ENCODE measurements at regions not wholly inside any gene's neighbourhood (a gene's known extent, or its start where the extent isn't known, plus 50 kb on each side); places are given as distances from the start of the nearest gene placed in this dataset.
"Not testable (repeated sequence)": the region's sequence is repeated elsewhere in the genome, so short reads cannot be mapped to it uniquely, and the experiment has no call there.

GRCh38 chr2:142757111-142757510 lies 120.4 kb upstream of the KYNU start:
- no peak for DNase-seq (ENCODE audit: low spot score)

- DNase-seq (ENCODE audit: low spot score) = peak; percentile 50
Observed at GRCh38 chr2:142756430-142756829, 121.0 kb upstream of the KYNU start.

GRCh38 chr2:142755191-142755590 lies 122.3 kb upstream of the KYNU start:
- no peak for DNase-seq (ENCODE audit: low spot score)

- DNase-seq (ENCODE audit: low spot score) = no peak
Observed at GRCh38 chr2:142754182-142754581, 123.3 kb upstream of the KYNU start.

- DNase-seq (ENCODE audit: low spot score) = no peak
Observed at GRCh38 chr2:142750858-142751257, 126.6 kb upstream of the KYNU start.

- DNase-seq (ENCODE audit: low spot score) = peak; percentile 13
Observed at GRCh38 chr2:142748559-142749099, 128.8 kb upstream of the KYNU start.

- DNase-seq (ENCODE audit: low spot score) = peak; percentile 11
Observed at GRCh38 chr2:142745691-142746090, 131.8 kb upstream of the KYNU start.

- peak; percentile 35 for DNase-seq (ENCODE audit: low spot score)
Observed at GRCh38 chr2:142742371-142743214, 134.9 kb upstream of the KYNU start.

- no peak for DNase-seq (ENCODE audit: low spot score)
Observed at GRCh38 chr2:142741764-142742269, 135.6 kb upstream of the KYNU start.

GRCh38 chr2:142734770-142735169 lies 142.7 kb upstream of the KYNU start:
- DNase-seq (ENCODE audit: low spot score) = no peak

- DNase-seq (ENCODE audit: low spot score) = no peak
Observed at GRCh38 chr2:142734231-142734630, 143.2 kb upstream of the KYNU start.

GRCh38 chr2:142729814-142730213 lies 147.7 kb upstream of the KYNU start:
- DNase-seq (ENCODE audit: low spot score) = not testable (repeated sequence)

- not testable (repeated sequence) for DNase-seq (ENCODE audit: low spot score)
Observed at GRCh38 chr2:142727821-142728478, 149.5 kb upstream of the KYNU start.

- no peak for DNase-seq (ENCODE audit: low spot score)
Observed at GRCh38 chr2:142725386-142725785, 152.1 kb upstream of the KYNU start.

GRCh38 chr2:142724713-142725349 lies 152.6 kb upstream of the KYNU start:
- no peak for DNase-seq (ENCODE audit: low spot score)

- no peak for DNase-seq (ENCODE audit: low spot score)
Observed at GRCh38 chr2:142724186-142724585, 153.3 kb upstream of the KYNU start.

GRCh38 chr2:142723236-142723635 lies 154.2 kb upstream of the KYNU start:
- no peak for DNase-seq (ENCODE audit: low spot score)

GRCh38 chr2:142722569-142722968 lies 154.9 kb upstream of the KYNU start:
- DNase-seq (ENCODE audit: low spot score) = no peak

- DNase-seq (ENCODE audit: low spot score) = no peak
Observed at GRCh38 chr2:142722086-142722485, 155.4 kb upstream of the KYNU start.

GRCh38 chr2:142721015-142721414 lies 156.4 kb upstream of the KYNU start:
- DNase-seq (ENCODE audit: low spot score) = no peak

- DNase-seq (ENCODE audit: low spot score) = no peak
Observed at GRCh38 chr2:142718576-142719155, 158.8 kb upstream of the KYNU start.
